GM23338 (cell line): ENCODE measurements at regions not wholly inside any gene's neighbourhood (a gene's known extent, or its start where the extent isn't known, plus 50 kb on each side); places are given as distances from the start of the nearest gene placed in this dataset.

Experiments
- ATAC-seq: fragments of 200-7000 bp; cut with Tn5 transposase; 3 replicates; pipeline ENCODE4 v1.9.1; 2020
- DNase-seq: peaks from one replicate; pipeline ENCODE4 v3.0.0-alpha.2; 2015; ENCODE audit warnings: low spot score
- H2AFZ ChIP-seq: fragments of 200-600 bp; sonication (generic); 2 replicates; pipeline ENCODE4 v1.8.0; 2016; ENCODE audit warnings: antibody characterized with exemption, mild to moderate bottlenecking, moderate library complexity
- H3F3A ChIP-seq: fragments of 200-600 bp; sonication (generic); replicated peaks from 2 replicates; pipeline ENCODE4 v1.8.0; 2017; ENCODE audit warnings: antibody characterized with exemption, mixed run types, low read depth
- H3K27ac ChIP-seq: fragments of 200-600 bp; sonication (generic); 2 replicates; pipeline ENCODE4 v1.6.1; 2016; ENCODE audit warnings: low read depth
- H3K27me3 ChIP-seq: fragments of 200-600 bp; sonication (generic); 2 replicates; pipeline ENCODE4 v1.8.0; 2016; ENCODE audit warnings: mild to moderate bottlenecking, mixed run types, moderate library complexity; ENCODE audit not compliant: insufficient read depth
- H3K36me3 ChIP-seq: fragments of 200-600 bp; sonication (generic); 2 replicates; pipeline ENCODE4 v1.8.0; 2016; ENCODE audit warnings: mild to moderate bottlenecking; ENCODE audit not compliant: insufficient read depth
- H3K4me1 ChIP-seq: fragments of 200-600 bp; sonication (generic); 2 replicates; pipeline ENCODE4 v1.8.0; 2016; ENCODE audit warnings: mild to moderate bottlenecking, moderate library complexity; ENCODE audit not compliant: insufficient read depth
- H3K4me2 ChIP-seq: fragments of 200-600 bp; sonication (generic); 2 replicates; pipeline ENCODE4 v1.7.1; 2017; ENCODE audit warnings: mixed run types
- H3K4me3 ChIP-seq: fragments of 200-600 bp; sonication (generic); 2 replicates; pipeline ENCODE4 v1.6.1; 2016; ENCODE audit warnings: mixed run types
- H3K79me2 ChIP-seq: fragments of 200-600 bp; sonication (generic); replicated peaks from 2 replicates; pipeline ENCODE4 v1.8.0; 2017; ENCODE audit warnings: mild to moderate bottlenecking; ENCODE audit not compliant: insufficient read depth
- H3K9me2 ChIP-seq: fragments of 200-600 bp; sonication (generic); 2 replicates; pipeline ENCODE4 v1.8.0; 2017; ENCODE audit not compliant: insufficient read depth
- H4K20me1 ChIP-seq: fragments of 200-600 bp; sonication (generic); replicated peaks from 2 replicates; pipeline ENCODE4 v1.8.0; 2017; ENCODE audit warnings: mild to moderate bottlenecking; ENCODE audit not compliant: insufficient read depth
- H3K27ac Mint-ChIP-seq: 2 replicates; pipeline ENCODE4 v1.8.0; 2020; ENCODE audit warnings: inconsistent platforms, mild to moderate bottlenecking, moderate library complexity, mixed read lengths
- H3K27me3 Mint-ChIP-seq: 3 replicates; pipeline ENCODE4 v1.8.0; 2022; ENCODE audit warnings: low read depth, mild to moderate bottlenecking, moderate library complexity, mixed read lengths, inconsistent platforms; ENCODE audit not compliant: insufficient read depth, poor library complexity
- H3K36me3 Mint-ChIP-seq: 3 replicates; pipeline ENCODE4 v1.8.0; 2021; ENCODE audit warnings: low read depth, mild to moderate bottlenecking, inconsistent platforms, moderate library complexity, mixed read lengths
- H3K4me1 Mint-ChIP-seq: 3 replicates; pipeline ENCODE4 v1.8.0; 2020; ENCODE audit warnings: mild to moderate bottlenecking, inconsistent platforms, mixed read lengths
- H3K4me3 Mint-ChIP-seq: 3 replicates; pipeline ENCODE4 v1.8.0; 2021; ENCODE audit warnings: moderate library complexity, mild to moderate bottlenecking, inconsistent platforms, mixed read lengths
- H3K9me3 Mint-ChIP-seq: 3 replicates; pipeline ENCODE4 v1.8.0; 2020; ENCODE audit warnings: moderate library complexity, mild to moderate bottlenecking, inconsistent platforms, mixed read lengths
- CREB1 ChIP-seq: fragments of 250-450 bp; sonication (Bioruptor Pico); IDR thresholded peaks from 2 replicates; pipeline ENCODE4 v1.5.0; 2020; ENCODE audit warnings: low read depth, mild to moderate bottlenecking, moderate library complexity
- JUNB ChIP-seq: IDR thresholded peaks from one replicate; pipeline ENCODE4 v1.6.1; 2016; ENCODE audit warnings: antibody characterized with exemption; ENCODE audit not compliant: unreplicated experiment
- NANOG ChIP-seq: IDR thresholded peaks from 2 replicates; pipeline ENCODE4 v1.6.1; 2016; ENCODE audit warnings: antibody characterized with exemption, borderline replicate concordance
- POLR2AphosphoS5 ChIP-seq: IDR thresholded peaks from 2 replicates; pipeline ENCODE4 v1.6.1; 2016; ENCODE audit warnings: antibody characterized with exemption, low read depth
- STAT1 ChIP-seq: IDR thresholded peaks from one replicate; pipeline ENCODE4 v1.6.1; 2016; ENCODE audit warnings: antibody characterized with exemption; ENCODE audit not compliant: unreplicated experiment
- TF ChIP-seq, protein P1 (sequence below): fragments of 250-450 bp; sonication (Bioruptor Pico); IDR thresholded peaks from 2 replicates; pipeline ENCODE4 v1.5.0; 2020; ENCODE audit warnings: mild to moderate bottlenecking, moderate library complexity
- TF ChIP-seq, protein P2 (sequence below): IDR thresholded peaks from 2 replicates; pipeline ENCODE4 v1.6.1; 2016; ENCODE audit warnings: antibody characterized with exemption
- TF ChIP-seq, protein P3 (sequence below): IDR thresholded peaks from one replicate; pipeline ENCODE4 v1.6.1; 2018; ENCODE audit warnings: antibody characterized with exemption; ENCODE audit not compliant: unreplicated experiment
- TF ChIP-seq, protein P4 (sequence below), 2 experiments: fragments of 200-600 bp in 1 of 2; sonication (generic) in 1 of 2; conservative IDR thresholded peaks; 2 replicates each; pipeline versions ENCODE4 v1.5.1 to v1.6.1; 2016 to 2017; ENCODE audit warnings: antibody characterized with exemption in 2 of 2, low read depth in 2 of 2, mild to moderate bottlenecking in 2 of 2, moderate library complexity in 1 of 2

DNA sequence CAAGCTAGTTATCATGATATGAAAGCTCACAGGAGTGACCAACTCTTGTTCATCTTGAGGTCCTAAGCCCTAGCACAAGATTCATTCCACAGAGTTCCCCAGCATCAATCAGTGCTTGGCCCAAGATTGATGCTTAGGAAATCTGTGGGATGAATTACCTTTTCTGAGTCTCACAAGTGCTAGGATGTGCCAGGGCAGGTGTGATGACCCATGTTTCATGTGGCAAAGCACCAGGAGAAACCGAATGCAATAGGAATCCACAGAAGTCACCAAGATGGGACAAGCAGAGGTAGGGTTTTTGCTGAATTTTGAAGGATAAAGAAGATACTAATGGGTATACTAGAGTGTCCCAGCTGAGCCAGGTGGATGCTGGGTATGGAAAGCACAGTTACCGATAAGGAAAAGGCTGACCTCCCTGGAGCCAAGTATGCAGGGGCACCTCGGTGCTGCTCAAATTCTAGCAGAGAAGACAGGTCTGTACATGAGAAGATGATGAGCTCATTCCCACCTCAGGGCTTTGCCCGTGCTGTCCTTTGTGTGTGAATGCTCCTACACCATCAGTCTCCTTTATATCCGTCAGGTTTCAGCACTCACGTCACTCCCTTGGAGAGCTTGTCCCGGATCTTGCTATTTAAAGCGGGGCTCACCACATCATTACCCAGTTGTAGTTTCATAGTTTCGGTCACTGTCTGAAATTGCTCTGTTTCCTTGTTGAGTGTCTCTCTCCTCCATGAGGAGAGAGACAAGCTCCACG, 168.9 kb upstream of the TSC22D1 start (continued):
- TF ChIP-seq, protein P1, sequence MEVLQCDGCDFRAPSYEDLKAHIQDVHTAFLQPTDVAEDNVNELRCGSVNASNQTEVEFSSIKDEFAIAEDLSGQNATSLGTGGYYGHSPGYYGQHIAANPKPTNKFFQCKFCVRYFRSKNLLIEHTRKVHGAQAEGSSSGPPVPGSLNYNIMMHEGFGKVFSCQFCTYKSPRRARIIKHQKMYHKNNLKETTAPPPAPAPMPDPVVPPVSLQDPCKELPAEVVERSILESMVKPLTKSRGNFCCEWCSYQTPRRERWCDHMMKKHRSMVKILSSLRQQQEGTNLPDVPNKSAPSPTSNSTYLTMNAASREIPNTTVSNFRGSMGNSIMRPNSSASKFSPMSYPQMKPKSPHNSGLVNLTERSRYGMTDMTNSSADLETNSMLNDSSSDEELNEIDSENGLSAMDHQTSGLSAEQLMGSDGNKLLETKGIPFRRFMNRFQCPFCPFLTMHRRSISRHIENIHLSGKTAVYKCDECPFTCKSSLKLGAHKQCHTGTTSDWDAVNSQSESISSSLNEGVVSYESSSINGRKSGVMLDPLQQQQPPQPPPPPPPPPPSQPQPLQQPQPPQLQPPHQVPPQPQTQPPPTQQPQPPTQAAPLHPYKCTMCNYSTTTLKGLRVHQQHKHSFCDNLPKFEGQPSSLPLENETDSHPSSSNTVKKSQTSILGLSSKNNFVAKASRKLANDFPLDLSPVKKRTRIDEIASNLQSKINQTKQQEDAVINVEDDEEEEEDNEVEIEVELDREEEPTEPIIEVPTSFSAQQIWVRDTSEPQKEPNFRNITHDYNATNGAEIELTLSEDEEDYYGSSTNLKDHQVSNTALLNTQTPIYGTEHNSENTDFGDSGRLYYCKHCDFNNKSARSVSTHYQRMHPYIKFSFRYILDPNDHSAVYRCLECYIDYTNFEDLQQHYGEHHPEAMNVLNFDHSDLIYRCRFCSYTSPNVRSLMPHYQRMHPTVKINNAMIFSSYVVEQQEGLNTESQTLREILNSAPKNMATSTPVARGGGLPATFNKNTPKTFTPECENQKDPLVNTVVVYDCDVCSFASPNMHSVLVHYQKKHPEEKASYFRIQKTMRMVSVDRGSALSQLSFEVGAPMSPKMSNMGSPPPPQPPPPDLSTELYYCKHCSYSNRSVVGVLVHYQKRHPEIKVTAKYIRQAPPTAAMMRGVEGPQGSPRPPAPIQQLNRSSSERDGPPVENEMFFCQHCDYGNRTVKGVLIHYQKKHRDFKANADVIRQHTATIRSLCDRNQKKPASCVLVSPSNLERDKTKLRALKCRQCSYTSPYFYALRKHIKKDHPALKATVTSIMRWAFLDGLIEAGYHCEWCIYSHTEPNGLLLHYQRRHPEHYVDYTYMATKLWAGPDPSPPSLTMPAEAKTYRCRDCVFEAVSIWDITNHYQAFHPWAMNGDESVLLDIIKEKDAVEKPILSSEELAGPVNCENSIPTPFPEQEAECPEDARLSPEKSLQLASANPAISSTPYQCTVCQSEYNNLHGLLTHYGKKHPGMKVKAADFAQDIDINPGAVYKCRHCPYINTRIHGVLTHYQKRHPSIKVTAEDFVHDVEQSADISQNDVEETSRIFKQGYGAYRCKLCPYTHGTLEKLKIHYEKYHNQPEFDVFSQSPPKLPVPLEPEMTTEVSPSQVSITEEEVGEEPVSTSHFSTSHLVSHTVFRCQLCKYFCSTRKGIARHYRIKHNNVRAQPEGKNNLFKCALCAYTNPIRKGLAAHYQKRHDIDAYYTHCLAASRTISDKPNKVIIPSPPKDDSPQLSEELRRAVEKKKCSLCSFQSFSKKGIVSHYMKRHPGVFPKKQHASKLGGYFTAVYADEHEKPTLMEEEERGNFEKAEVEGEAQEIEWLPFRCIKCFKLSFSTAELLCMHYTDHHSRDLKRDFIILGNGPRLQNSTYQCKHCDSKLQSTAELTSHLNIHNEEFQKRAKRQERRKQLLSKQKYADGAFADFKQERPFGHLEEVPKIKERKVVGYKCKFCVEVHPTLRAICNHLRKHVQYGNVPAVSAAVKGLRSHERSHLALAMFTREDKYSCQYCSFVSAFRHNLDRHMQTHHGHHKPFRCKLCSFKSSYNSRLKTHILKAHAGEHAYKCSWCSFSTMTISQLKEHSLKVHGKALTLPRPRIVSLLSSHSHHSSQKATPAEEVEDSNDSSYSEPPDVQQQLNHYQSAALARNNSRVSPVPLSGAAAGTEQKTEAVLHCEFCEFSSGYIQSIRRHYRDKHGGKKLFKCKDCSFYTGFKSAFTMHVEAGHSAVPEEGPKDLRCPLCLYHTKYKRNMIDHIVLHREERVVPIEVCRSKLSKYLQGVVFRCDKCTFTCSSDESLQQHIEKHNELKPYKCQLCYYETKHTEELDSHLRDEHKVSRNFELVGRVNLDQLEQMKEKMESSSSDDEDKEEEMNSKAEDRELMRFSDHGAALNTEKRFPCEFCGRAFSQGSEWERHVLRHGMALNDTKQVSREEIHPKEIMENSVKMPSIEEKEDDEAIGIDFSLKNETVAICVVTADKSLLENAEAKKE: no peak
- no peak for TF ChIP-seq STAT1
- TF ChIP-seq CREB1 (CRISPR knock-in tag): no peak
- TF ChIP-seq, protein P2, sequence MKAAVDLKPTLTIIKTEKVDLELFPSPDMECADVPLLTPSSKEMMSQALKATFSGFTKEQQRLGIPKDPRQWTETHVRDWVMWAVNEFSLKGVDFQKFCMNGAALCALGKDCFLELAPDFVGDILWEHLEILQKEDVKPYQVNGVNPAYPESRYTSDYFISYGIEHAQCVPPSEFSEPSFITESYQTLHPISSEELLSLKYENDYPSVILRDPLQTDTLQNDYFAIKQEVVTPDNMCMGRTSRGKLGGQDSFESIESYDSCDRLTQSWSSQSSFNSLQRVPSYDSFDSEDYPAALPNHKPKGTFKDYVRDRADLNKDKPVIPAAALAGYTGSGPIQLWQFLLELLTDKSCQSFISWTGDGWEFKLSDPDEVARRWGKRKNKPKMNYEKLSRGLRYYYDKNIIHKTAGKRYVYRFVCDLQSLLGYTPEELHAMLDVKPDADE: no peak

DNA sequence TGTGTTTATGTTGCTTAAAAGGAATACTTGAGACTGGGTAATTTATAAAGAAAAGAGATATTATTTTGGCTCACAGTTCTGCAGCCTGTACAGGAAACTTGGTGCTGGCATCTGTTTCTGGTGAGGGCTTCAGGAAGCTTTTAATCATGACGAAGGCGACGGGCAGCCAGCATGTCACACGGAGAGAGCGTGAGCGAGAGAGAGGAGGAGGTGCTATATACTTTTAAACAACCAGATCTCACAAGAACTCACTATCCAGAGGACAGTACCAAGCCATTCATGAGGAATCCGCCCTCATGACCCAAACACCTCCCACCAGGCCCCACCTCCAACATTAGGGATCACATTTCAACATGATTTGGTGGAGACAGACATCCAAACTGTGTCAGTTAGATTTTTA, 163.4 kb upstream of the TSC22D1 start:
- H3K36me3 Mint-ChIP-seq: no peaks in the 10 kb centered on the region
- peaks cover 7% of the 10 kb centered on the region for H3K9me3 Mint-ChIP-seq
- Histone ChIP-seq H3K27me3 (no peaks in the 10 kb centered on the region), H3K4me1 (peaks cover 5% of the 10 kb centered on the region; the same call in 1 of the 2 replicates), H3K4me3 (no peak overlapping the region), H4K20me1 (no peaks in the 10 kb centered on the region), H3K9me2 (peaks cover 3% of the 10 kb centered on the region; the same call in 1 of the 2 replicates), H3K4me2 (no peak overlapping the region), H3K27ac (no peak overlapping the region), H2AFZ (peak overlapping the region; percentile 91), H3K36me3 (no peaks in the 10 kb centered on the region), H3F3A (no peaks in the 10 kb centered on the region), H3K79me2 (no peaks in the 10 kb centered on the region)
- peaks cover 10% of the 10 kb centered on the region for H3K4me1 Mint-ChIP-seq
- H3K27ac Mint-ChIP-seq: peak overlapping the region; percentile 19; the same call in 1 of the 2 replicates
- peaks cover 9% of the 10 kb centered on the region for H3K27me3 Mint-ChIP-seq
- ATAC-seq: peak; percentile 82
- no peak overlapping the region for H3K4me3 Mint-ChIP-seq
- no peak for DNase-seq
- no peak for TF ChIP-seq NANOG
- TF ChIP-seq, protein P3, sequence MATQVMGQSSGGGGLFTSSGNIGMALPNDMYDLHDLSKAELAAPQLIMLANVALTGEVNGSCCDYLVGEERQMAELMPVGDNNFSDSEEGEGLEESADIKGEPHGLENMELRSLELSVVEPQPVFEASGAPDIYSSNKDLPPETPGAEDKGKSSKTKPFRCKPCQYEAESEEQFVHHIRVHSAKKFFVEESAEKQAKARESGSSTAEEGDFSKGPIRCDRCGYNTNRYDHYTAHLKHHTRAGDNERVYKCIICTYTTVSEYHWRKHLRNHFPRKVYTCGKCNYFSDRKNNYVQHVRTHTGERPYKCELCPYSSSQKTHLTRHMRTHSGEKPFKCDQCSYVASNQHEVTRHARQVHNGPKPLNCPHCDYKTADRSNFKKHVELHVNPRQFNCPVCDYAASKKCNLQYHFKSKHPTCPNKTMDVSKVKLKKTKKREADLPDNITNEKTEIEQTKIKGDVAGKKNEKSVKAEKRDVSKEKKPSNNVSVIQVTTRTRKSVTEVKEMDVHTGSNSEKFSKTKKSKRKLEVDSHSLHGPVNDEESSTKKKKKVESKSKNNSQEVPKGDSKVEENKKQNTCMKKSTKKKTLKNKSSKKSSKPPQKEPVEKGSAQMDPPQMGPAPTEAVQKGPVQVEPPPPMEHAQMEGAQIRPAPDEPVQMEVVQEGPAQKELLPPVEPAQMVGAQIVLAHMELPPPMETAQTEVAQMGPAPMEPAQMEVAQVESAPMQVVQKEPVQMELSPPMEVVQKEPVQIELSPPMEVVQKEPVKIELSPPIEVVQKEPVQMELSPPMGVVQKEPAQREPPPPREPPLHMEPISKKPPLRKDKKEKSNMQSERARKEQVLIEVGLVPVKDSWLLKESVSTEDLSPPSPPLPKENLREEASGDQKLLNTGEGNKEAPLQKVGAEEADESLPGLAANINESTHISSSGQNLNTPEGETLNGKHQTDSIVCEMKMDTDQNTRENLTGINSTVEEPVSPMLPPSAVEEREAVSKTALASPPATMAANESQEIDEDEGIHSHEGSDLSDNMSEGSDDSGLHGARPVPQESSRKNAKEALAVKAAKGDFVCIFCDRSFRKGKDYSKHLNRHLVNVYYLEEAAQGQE: no peak
- TF ChIP-seq, protein P4, sequence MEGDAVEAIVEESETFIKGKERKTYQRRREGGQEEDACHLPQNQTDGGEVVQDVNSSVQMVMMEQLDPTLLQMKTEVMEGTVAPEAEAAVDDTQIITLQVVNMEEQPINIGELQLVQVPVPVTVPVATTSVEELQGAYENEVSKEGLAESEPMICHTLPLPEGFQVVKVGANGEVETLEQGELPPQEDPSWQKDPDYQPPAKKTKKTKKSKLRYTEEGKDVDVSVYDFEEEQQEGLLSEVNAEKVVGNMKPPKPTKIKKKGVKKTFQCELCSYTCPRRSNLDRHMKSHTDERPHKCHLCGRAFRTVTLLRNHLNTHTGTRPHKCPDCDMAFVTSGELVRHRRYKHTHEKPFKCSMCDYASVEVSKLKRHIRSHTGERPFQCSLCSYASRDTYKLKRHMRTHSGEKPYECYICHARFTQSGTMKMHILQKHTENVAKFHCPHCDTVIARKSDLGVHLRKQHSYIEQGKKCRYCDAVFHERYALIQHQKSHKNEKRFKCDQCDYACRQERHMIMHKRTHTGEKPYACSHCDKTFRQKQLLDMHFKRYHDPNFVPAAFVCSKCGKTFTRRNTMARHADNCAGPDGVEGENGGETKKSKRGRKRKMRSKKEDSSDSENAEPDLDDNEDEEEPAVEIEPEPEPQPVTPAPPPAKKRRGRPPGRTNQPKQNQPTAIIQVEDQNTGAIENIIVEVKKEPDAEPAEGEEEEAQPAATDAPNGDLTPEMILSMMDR (conservative IDR thresholded peaks at IDR 0.05; ENCODE audit: low read depth in 2 of 2): no peak
- no peak for TF ChIP-seq POLR2AphosphoS5
- TF ChIP-seq CREB1 (CRISPR knock-in tag): no peak
- no peak for TF ChIP-seq JUNB
- TF ChIP-seq, protein P2: no peak
